Activated CD4-positive, alpha-beta T cell treated with anti-CD3 and anti-CD28 coated beads, Interleukin-2, amount 10 ng/mL, durations not matched to agents 7 days and 5 days (primary cell): ENCODE measurements at regions not wholly inside any gene's neighbourhood (a gene's known extent, or its start where the extent isn't known, plus 50 kb on each side); places are given as distances from the start of the nearest gene placed in this dataset.

Experiments used
- CTCF ChIA-PET: fragments of 350-600 bp; sonication (Branson Sonifier 250); formaldehyde crosslinking; loops from one replicate; lab custom pipeline; 2021; ENCODE audit warnings: antibody characterized with exemption; lab: Charles Lee
- POLR2A ChIA-PET: fragments of 350-600 bp; sonication (Branson Sonifier 250); formaldehyde crosslinking; loops from one replicate; lab custom pipeline; 2021; ENCODE audit warnings: antibody characterized with exemption; lab: Charles Lee
- DNase-seq: peaks from one replicate; pipeline ENCODE4 v3.0.0-alpha.2; 2020
- H3K27ac Mint-ChIP-seq: one replicate; pipeline ENCODE4 v1.8.0; 2021; ENCODE audit warnings: mild to moderate bottlenecking, moderate library complexity, mixed read lengths
- H3K27me3 Mint-ChIP-seq: one replicate; pipeline ENCODE4 v1.8.0; 2021; ENCODE audit warnings: mixed read lengths
- H3K36me3 Mint-ChIP-seq: one replicate; pipeline ENCODE4 v1.8.0; 2021; ENCODE audit warnings: low read depth, mixed read lengths
- H3K4me1 Mint-ChIP-seq: one replicate; pipeline ENCODE4 v1.8.0; 2021; ENCODE audit warnings: mixed read lengths
- H3K4me3 Mint-ChIP-seq: one replicate; pipeline ENCODE4 v1.8.0; 2021; ENCODE audit warnings: mild to moderate bottlenecking, moderate library complexity, mixed read lengths
- H3K9me3 Mint-ChIP-seq: one replicate; pipeline ENCODE4 v1.8.0; 2021; ENCODE audit warnings: mixed read lengths

- Mint-ChIP-seq H3K27me3 (no peaks in the 10 kb centered on the region), H3K36me3 (no peaks in the 10 kb centered on the region), H3K27ac (no peak overlapping the region), H3K4me3 (no peak overlapping the region), H3K4me1 (no peaks in the 10 kb centered on the region), H3K9me3 (no peaks in the 10 kb centered on the region)
- ChIA-PET CTCF (no interaction called here), POLR2A (no interaction called here)
- no peak for DNase-seq
These were observed 59.0 kb upstream of the PDZRN3 start for GRCh38 chr3:73683706-73684105.

- no peak for DNase-seq
- H3K9me3 Mint-ChIP-seq: no peaks in the 10 kb centered on the region
- ChIA-PET POLR2A (no interaction called here), CTCF (interaction anchor here (0.9 kb wide), 1 partner anchor 78 kb away, joined by 3 read pairs; no protein-coding TSS in a partner anchor)
- H3K27ac Mint-ChIP-seq: no peak overlapping the region
- no peak overlapping the region for H3K4me3 Mint-ChIP-seq
- H3K36me3 Mint-ChIP-seq: no peaks in the 10 kb centered on the region
- H3K27me3 Mint-ChIP-seq: no peaks in the 10 kb centered on the region
- H3K4me1 Mint-ChIP-seq: no peaks in the 10 kb centered on the region
These were observed 56.9 kb upstream of the PDZRN3 start for GRCh38 chr3:73681610-73682009.

DNA sequence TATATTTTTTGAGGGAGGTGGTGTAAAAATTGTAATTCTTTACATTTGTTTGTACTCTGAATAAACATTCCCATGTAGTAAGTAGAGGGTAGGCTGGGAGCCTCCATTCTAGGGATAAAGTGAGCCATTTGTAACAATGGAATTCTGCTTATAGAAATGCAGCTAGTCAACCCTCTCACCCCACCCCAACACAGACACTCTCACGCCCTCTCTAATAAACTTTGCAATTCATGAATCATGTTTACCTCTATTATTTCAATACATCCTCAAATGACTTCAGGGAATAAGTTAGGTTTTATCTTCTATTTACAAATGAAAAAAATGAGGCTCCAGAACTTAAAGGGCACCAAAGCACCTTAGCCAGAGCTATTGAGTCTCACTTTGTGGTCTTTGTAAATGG, 56.5 kb upstream of the PDZRN3 start:
- Mint-ChIP-seq H3K36me3 (no peaks in the 10 kb centered on the region), H3K4me3 (no peak overlapping the region), H3K4me1 (no peaks in the 10 kb centered on the region), H3K27me3 (no peaks in the 10 kb centered on the region), H3K9me3 (no peaks in the 10 kb centered on the region), H3K27ac (no peak overlapping the region)
- DNase-seq: no peak
- POLR2A ChIA-PET: no interaction called here
- CTCF ChIA-PET: interaction anchor here (0.9 kb wide), 1 partner anchor 78 kb away, joined by 3 read pairs; no protein-coding TSS in a partner anchor

DNA sequence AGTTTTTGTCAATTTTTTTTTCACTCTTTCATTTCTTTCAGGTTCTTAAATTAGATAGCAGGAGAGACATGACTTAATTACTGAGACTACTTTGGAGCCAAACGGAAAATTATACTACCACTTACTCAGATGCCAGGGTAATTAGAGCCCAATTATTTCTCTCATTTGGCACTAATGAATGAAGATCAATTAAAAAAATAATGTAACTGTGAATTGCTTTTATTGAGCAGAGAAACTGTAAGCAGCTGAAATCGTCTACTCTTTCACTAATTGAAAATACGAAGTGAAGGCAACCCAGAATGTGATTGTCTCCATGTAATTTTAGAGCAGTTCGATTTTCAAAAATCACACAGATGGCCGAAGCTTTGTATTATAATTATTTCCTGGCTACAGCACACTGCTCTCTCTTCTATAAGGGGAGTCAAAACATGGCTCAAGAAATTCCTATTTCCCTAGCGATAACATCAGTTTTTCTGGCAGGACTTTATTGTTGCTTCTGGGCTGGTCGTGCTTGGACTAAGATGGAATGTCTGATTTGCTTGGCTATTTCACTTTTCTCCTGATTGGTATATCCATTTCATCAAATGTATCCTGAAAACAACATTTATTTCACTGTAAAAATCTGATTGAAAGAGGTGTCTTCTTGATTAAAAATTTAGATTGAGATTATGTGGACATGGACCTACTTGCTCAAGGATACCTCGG, 55.8 kb upstream of the PDZRN3 start:
- DNase-seq: no peak
- Mint-ChIP-seq H3K9me3 (no peaks in the 10 kb centered on the region), H3K4me3 (no peak overlapping the region), H3K36me3 (no peaks in the 10 kb centered on the region), H3K27me3 (no peaks in the 10 kb centered on the region), H3K4me1 (no peaks in the 10 kb centered on the region), H3K27ac (no peak overlapping the region)
- CTCF ChIA-PET: interaction anchor here (0.9 kb wide), 1 partner anchor 77 kb away, joined by 3 read pairs; no protein-coding TSS in a partner anchor
- POLR2A ChIA-PET: no interaction called here

GRCh38 chr3:73677336-73678024, 52.7 kb upstream of the PDZRN3 start:
- no peak for DNase-seq
- Mint-ChIP-seq H3K9me3 (no peaks in the 10 kb centered on the region), H3K4me3 (no peak overlapping the region), H3K27me3 (no peaks in the 10 kb centered on the region), H3K27ac (no peak overlapping the region), H3K4me1 (no peaks in the 10 kb centered on the region), H3K36me3 (no peaks in the 10 kb centered on the region)
- ChIA-PET POLR2A (no interaction called here), CTCF (no interaction called here)
